Spleen (tissue), 11 donors: ENCODE measurements at regions not wholly inside any gene's neighbourhood (a gene's known extent, or its start where the extent isn't known, plus 50 kb on each side); places are given as distances from the start of the nearest gene placed in this dataset.
"Not testable (repeated sequence)": the region's sequence is repeated elsewhere in the genome, so short reads cannot be mapped to it uniquely, and the experiment has no call there.

ENCODE experiments used
- DNase-seq: peaks from one replicate; pipeline ENCODE4 v3.0.0-alpha.2; 2020
- H3K27ac ChIP-seq, 8 donors: fragments of 200-600 bp; sonication (generic) in 7 of 8; 1 replicate in 4 of 8; 2 replicates in 4 of 8; pipeline versions ENCODE4 v1.5.0 to v1.8.0; 2016 to 2021; ENCODE audit warnings: inconsistent platforms in 4 of 8, mild to moderate bottlenecking in 4 of 8, moderate library complexity in 1 of 8
- H3K27me3 ChIP-seq, 7 donors: fragments of 200-600 bp; sonication (generic) in 6 of 7; replicated peaks in 1 of 7; 1 replicate in 4 of 7; 2 replicates in 3 of 7; pipeline versions ENCODE4 v1.5.0 to v1.8.0; 2016 to 2021; ENCODE audit warnings: inconsistent platforms in 3 of 7, mild to moderate bottlenecking in 1 of 7
- H3K36me3 ChIP-seq, 6 donors: fragments of 200-600 bp; sonication (generic) in 5 of 6; 1 replicate in 4 of 6; 2 replicates in 2 of 6; pipeline versions ENCODE4 v1.5.0 to v1.8.0; 2016 to 2021; ENCODE audit warnings: inconsistent platforms in 2 of 6
- H3K4me1 ChIP-seq, 6 donors: fragments of 200-600 bp; sonication (generic) in 5 of 6; 1 replicate in 3 of 6; 2 replicates in 3 of 6; pipeline versions ENCODE4 v1.5.0 to v1.8.0; 2016 to 2021; ENCODE audit warnings: inconsistent platforms in 3 of 6
- H3K4me3 ChIP-seq, 8 donors: fragments of 200-600 bp; sonication (generic) in 7 of 8; 1 replicate in 4 of 8; 2 replicates in 4 of 8; pipeline versions ENCODE4 v1.5.0 to v1.8.0; 2016 to 2021; ENCODE audit warnings: inconsistent platforms in 4 of 8, mild to moderate bottlenecking in 4 of 8, moderate library complexity in 2 of 8
- H3K9me3 ChIP-seq, 8 donors: fragments of 200-600 bp; sonication (generic) in 7 of 8; 1 replicate in 4 of 8; 2 replicates in 4 of 8; pipeline versions ENCODE4 v1.5.0 to v1.8.0; 2016 to 2021; ENCODE audit warnings: inconsistent platforms in 4 of 8
- CTCF ChIP-seq, 11 experiments: fragments of 200-600 bp in 7 of 11; fragments of 450-650 bp in 4 of 11; sonication (generic) in 4 of 11; IDR thresholded peaks in 8 of 11; conservative IDR thresholded peaks in 3 of 11; 1 replicate in 7 of 11; 2 replicates in 4 of 11; pipeline versions ENCODE4 v1.4.0 to v1.8.0; 2016 to 2021; ENCODE audit warnings: antibody characterized with exemption in 11 of 11, inconsistent platforms in 4 of 11, mild to moderate bottlenecking in 1 of 11
- POLR2A ChIP-seq, 3 donors: fragments of 450-650 bp; IDR thresholded peaks; one replicate each; pipeline ENCODE4 v1.5.1; 2017; ENCODE audit warnings: antibody characterized with exemption in 3 of 3, mild to moderate bottlenecking in 1 of 3
- POLR2AphosphoS5 ChIP-seq, 3 donors: sonication (generic); formaldehyde crosslinking; IDR thresholded peaks; one replicate each; pipeline ENCODE4 v1.5.1; 2017; ENCODE audit warnings: antibody characterized with exemption in 3 of 3
- WGBS, 5 donors: extraction: QIAGEN DNeasy Blood & Tissue Kit in 3 of 5; methylation state at CpG; one replicate each; pipeline versions ENCODE4 v1.1.5 to v1.1.7; 2013 to 2018; 5-methylcytosine and 5-hydroxymethylcytosine counted together
- intact Hi-C: fragments of 100-400 bp; cut with DNase I; formaldehyde crosslinking; loops from one replicate; pipeline ENCODE4 v1.15.0; 2023; ENCODE audit warnings: low total_unique reads
- donor health status: healthy with polysubstance abuse.
- donor health status: DM: no; HTN: no; CAD: no; lungs with moderate emphysema.
- donor health status: DM: no; HTN: no; CAD: no.
- donor health status: Bipolar disorder and iron deficiency.
- donor health status: healthy.
- donor health status: DM: no; HTN: no; CAD: no.
- donor health status: DM: yes; HTN: yes; CAD: no.

- 35 to 61% (median 51%) methylated on average over 4 of the region's 4 CpGs for WGBS, 5 donors
- peaks cover 8 to 53% (median 18%) of the 10 kb centered on the region in 6 donors for H3K4me1 ChIP-seq
- no peak for DNase-seq
- H3K9me3 ChIP-seq: no peaks in the 10 kb centered on the region
- no peaks in the 10 kb centered on the region for H3K27me3 ChIP-seq
- TF ChIP-seq POLR2AphosphoS5 (IDR thresholded peaks at IDR 0.05) (no peak), POLR2A (IDR thresholded peaks at IDR 0.05) (no peak), CTCF (IDR thresholded peaks at IDR 0.05 in 8 of 11, conservative IDR thresholded peaks at IDR 0.05 in 3 of 11) (no peak)
- H3K36me3 ChIP-seq: peaks cover 0 to 5% (median 0%) of the 10 kb centered on the region in 6 donors
- no peak overlapping the region for H3K4me3 ChIP-seq
- peak overlapping the region in 1 of 8 donors; percentile 3 for H3K27ac ChIP-seq
- intact Hi-C loops: no loop called here
Observed at GRCh38 chr7:104956753-104957450, 57.1 kb upstream of the KMT2E start.

- TF ChIP-seq CTCF (IDR thresholded peaks at IDR 0.05 in 8 of 11, conservative IDR thresholded peaks at IDR 0.05 in 3 of 11) (no peak), POLR2A (IDR thresholded peaks at IDR 0.05) (no peak), POLR2AphosphoS5 (IDR thresholded peaks at IDR 0.05) (no peak)
- no peak overlapping the region for H3K4me3 ChIP-seq
- H3K9me3 ChIP-seq: no peaks in the 10 kb centered on the region
- 86 to 90% (median 89%) methylated on average over 3 of the region's 3 CpGs for WGBS, 5 donors
- no peak overlapping the region for H3K27ac ChIP-seq
- intact Hi-C loops: no loop called here
- peaks cover 8 to 65% (median 26%) of the 10 kb centered on the region in 6 donors for H3K4me1 ChIP-seq
- peaks cover 0 to 16% (median 0%) of the 10 kb centered on the region in 6 donors for H3K36me3 ChIP-seq
- no peak for DNase-seq
- H3K27me3 ChIP-seq: no peaks in the 10 kb centered on the region
Observed at GRCh38 chr7:104958371-104958865, 55.6 kb upstream of the KMT2E start.

- H3K9me3 ChIP-seq, intact Hi-C loops, H3K4me3 ChIP-seq, DNase-seq, H3K27ac ChIP-seq, H3K27me3 ChIP-seq: not testable (repeated sequence)
- Histone ChIP-seq H3K4me1 (peaks cover 8 to 74% (median 30%) of the 10 kb centered on the region in 6 donors), H3K36me3 (peaks cover 0 to 24% (median 0%) of the 10 kb centered on the region in 6 donors)
- WGBS, 5 donors: 48 to 100% (median 76%) methylated on average over 2 of the region's 2 CpGs
Observed at GRCh38 chr7:104959483-104959882, 54.5 kb upstream of the KMT2E start.

GRCh38 chr7:104960741-104961448, 53.1 kb upstream of the KMT2E start:
- Histone ChIP-seq H3K27me3 (no peaks in the 10 kb centered on the region), H3K36me3 (peaks cover 0 to 32% (median 0%) of the 10 kb centered on the region in 6 donors), H3K27ac (peak overlapping the region; percentile 10 to 82 (median 62)), H3K9me3 (no peaks in the 10 kb centered on the region), H3K4me3 (no peak overlapping the region), H3K4me1 (peaks cover 8 to 66% (median 30%) of the 10 kb centered on the region in 6 donors)
- TF ChIP-seq POLR2AphosphoS5 (IDR thresholded peaks at IDR 0.05): peak in 1 of 3 donors; percentile 66
- no peak for TF ChIP-seq POLR2A (IDR thresholded peaks at IDR 0.05)
- intact Hi-C loops: no loop called here
- WGBS, 5 donors: 35 to 47% (median 41%) methylated on average over 2 of the region's 2 CpGs
- no peak for DNase-seq

- no peak for TF ChIP-seq POLR2A (IDR thresholded peaks at IDR 0.05)
- no peak for TF ChIP-seq CTCF (IDR thresholded peaks at IDR 0.05 in 8 of 11, conservative IDR thresholded peaks at IDR 0.05 in 3 of 11)
- TF ChIP-seq POLR2AphosphoS5 (IDR thresholded peaks at IDR 0.05): no peak
- H3K36me3 ChIP-seq: peaks cover 0 to 35% (median 0%) of the 10 kb centered on the region in 6 donors
- H3K9me3 ChIP-seq: no peaks in the 10 kb centered on the region
- intact Hi-C loops: no loop called here
- no peak overlapping the region for H3K4me3 ChIP-seq
- H3K4me1 ChIP-seq: peaks cover 8 to 57% (median 30%) of the 10 kb centered on the region in 6 donors
- no peak for DNase-seq
- H3K27ac ChIP-seq: peak overlapping the region in 7 of 8 donors; percentile 10 to 82 (median 64)
- 66 to 96% (median 84%) methylated on average over 4 to 6 of the region's 6 CpGs for WGBS, 5 donors
- H3K27me3 ChIP-seq: no peaks in the 10 kb centered on the region
Observed at GRCh38 chr7:104961821-104962220, 52.2 kb upstream of the KMT2E start.
